ENCODE measurements at regions not wholly inside any gene's neighbourhood (a gene's known extent, or its start where the extent isn't known, plus 50 kb on each side); places are given as distances from the start of the nearest gene placed in this dataset.

DNA sequence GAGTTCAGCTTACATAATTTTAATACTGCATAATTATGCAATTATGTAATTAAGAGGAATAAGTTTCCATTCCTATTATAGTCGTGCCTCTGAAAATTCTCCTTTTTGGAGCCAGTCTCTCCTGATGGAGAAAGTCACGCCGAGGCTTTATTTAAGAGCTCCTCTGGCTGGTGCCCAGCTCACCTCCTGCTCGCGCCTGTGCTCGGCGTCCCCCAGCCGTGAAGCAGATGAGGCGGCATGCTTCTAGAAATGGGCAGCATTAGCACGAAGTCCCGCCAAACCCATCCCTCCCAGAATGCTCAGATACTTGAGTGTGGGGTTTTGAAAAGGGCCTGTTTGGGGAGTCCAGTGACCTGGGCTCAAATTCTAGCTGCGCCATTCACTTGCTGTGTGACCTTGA is 153.0 kb downstream of the PHETA1 start:
- Histone ChIP-seq H3K36me3 (ENCODE audit: control insufficient read depth in 2 of 4, insufficient read depth in 4 of 4, low read length in 3 of 4) (no peaks in the 10 kb centered on the region), H3K4me3 (ENCODE audit: extremely low read depth in 1 of 4, insufficient read depth in 2 of 4, low read depth in 3 of 4, low read length in 4 of 4) (no peak overlapping the region), H4K8ac (ENCODE audit: extremely low read depth, insufficient read depth, low read length) (no peak overlapping the region), H3K18ac (ENCODE audit: extremely low read depth, low read length) (no peak overlapping the region), H2BK12ac (ENCODE audit: low read depth, low read length) (no peak overlapping the region), H2BK20ac (ENCODE audit: low read length) (no peak overlapping the region), H3K9me3 (ENCODE audit: insufficient read depth in 2 of 2, low read depth in 1 of 2, low read length in 1 of 2) (no peaks in the 10 kb centered on the region), H3K56ac (replicated peaks; ENCODE audit: insufficient read length, low read depth, low read length) (no peak overlapping the region), H3K79me2 (ENCODE audit: control insufficient read depth in 1 of 2, insufficient read depth in 2 of 2, low read length in 2 of 2) (no peaks in the 10 kb centered on the region), H2BK120ac (replicated peaks; ENCODE audit: low read depth, low read length) (no peak overlapping the region), H3K9ac (replicated peaks in 1 of 4; ENCODE audit: extremely low read depth in 1 of 4, low read depth in 3 of 4, low read length in 3 of 4) (no peak overlapping the region), H3K79me1 (ENCODE audit: low read depth, low read length) (no peaks in the 10 kb centered on the region), H3K23me2 (ENCODE audit: low read depth, low read length) (no peaks in the 10 kb centered on the region), H2BK15ac (ENCODE audit: low read length) (no peak overlapping the region), H4K5ac (ENCODE audit: insufficient read length, low read depth, low read length) (no peak overlapping the region), H2AFZ (ENCODE audit: low read length) (no peak overlapping the region), H2BK5ac (ENCODE audit: low read depth, low read length) (no peak overlapping the region), H3K23ac (ENCODE audit: insufficient read length) (no peak overlapping the region), H3K27ac (ENCODE audit: low read depth, low read length) (no peak overlapping the region), H3K27me3 (replicated peaks in 1 of 4; ENCODE audit: control insufficient read depth in 3 of 4, extremely low read depth in 1 of 4, insufficient read depth in 3 of 4, low read length in 3 of 4) (no peaks in the 10 kb centered on the region), H3K4ac (replicated peaks; ENCODE audit: insufficient read length, low read depth, low read length) (no peak overlapping the region), H4K91ac (replicated peaks; ENCODE audit: insufficient read length, low read length) (no peak overlapping the region), H4K20me1 (replicated peaks in 1 of 2; ENCODE audit: control insufficient read depth in 1 of 2, insufficient read depth in 2 of 2, low read length in 2 of 2) (peaks cover 3% of the 10 kb centered on the region in 2 experiments), H3K4me1 (replicated peaks in 1 of 4; ENCODE audit: control insufficient read depth in 3 of 4, insufficient read depth in 4 of 4, low read length in 3 of 4) (no peaks in the 10 kb centered on the region; a peak in 1 of 7 replicates), H2AK5ac (ENCODE audit: low read depth, low read length) (no peak overlapping the region), H3K4me2 (ENCODE audit: insufficient read depth in 1 of 2, low read depth in 2 of 2, low read length in 2 of 2) (no peak overlapping the region), H3K14ac (ENCODE audit: insufficient read length) (no peak overlapping the region)
- FAIRE-seq (no peak), DNase-seq (ENCODE audit: low read depth in 1 of 2, low spot score in 2 of 2) (no peak)
- ChIA-PET POLR2A (ENCODE audit: partially characterized antibody) (no interaction called here), CTCF (ENCODE audit: partially characterized antibody) (interaction anchor here (0.6 to 1.8 kb wide), 5 partner anchors 14 to 464 kb away, joined by 3 to 7 read pairs (median 4); no protein-coding TSS in a partner anchor)
- WGBS, 2 experiments (ENCODE audit: extremely low coverage in 1 of 2, insufficient coverage in 1 of 2, insufficient read length in 1 of 2, insufficient replicate concordance in 2 of 2, low coverage in 1 of 2, low lambda C conversion rate in 2 of 2, missing lambda C conversion rate in 1 of 2) = 90% methylated on average over 12 of the region's 12 CpGs; no CpG with 5 or more reads in 1 of the 2 experiments
- TF ChIP-seq RAD21 (IDR thresholded peaks at IDR 0.05 in 1 of 2, conservative IDR thresholded peaks at IDR 0.05 in 1 of 2; ENCODE audit: low read depth in 2 of 2, low read length in 2 of 2) = no peak
- TF ChIP-seq EGR1 (IDR thresholded peaks at IDR 0.05; ENCODE audit: borderline replicate concordance, low read depth, low read length) = no peak
- TF ChIP-seq KDM4A (IDR thresholded peaks at IDR 0.05; ENCODE audit: low read depth, low read length, severe bottlenecking) = no peak
- TF ChIP-seq, protein P1, sequence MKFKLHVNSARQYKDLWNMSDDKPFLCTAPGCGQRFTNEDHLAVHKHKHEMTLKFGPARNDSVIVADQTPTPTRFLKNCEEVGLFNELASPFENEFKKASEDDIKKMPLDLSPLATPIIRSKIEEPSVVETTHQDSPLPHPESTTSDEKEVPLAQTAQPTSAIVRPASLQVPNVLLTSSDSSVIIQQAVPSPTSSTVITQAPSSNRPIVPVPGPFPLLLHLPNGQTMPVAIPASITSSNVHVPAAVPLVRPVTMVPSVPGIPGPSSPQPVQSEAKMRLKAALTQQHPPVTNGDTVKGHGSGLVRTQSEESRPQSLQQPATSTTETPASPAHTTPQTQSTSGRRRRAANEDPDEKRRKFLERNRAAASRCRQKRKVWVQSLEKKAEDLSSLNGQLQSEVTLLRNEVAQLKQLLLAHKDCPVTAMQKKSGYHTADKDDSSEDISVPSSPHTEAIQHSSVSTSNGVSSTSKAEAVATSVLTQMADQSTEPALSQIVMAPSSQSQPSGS (IDR thresholded peaks at IDR 0.05; ENCODE audit: low read length) = no peak
- no peak for TF ChIP-seq RBBP5 (IDR thresholded peaks at IDR 0.05; ENCODE audit: borderline replicate concordance, low read depth, low read length)
- TF ChIP-seq RNF2 (IDR thresholded peaks at IDR 0.05; ENCODE audit: borderline replicate concordance, low read depth, low read length, missing control alignments, poor library complexity, severe bottlenecking) = no peak
- TF ChIP-seq CTBP2 (IDR thresholded peaks at IDR 0.05; ENCODE audit: borderline replicate concordance, insufficient read depth, insufficient read length, low read length) = no peak
- no peak for TF ChIP-seq ZNF274 (IDR thresholded peaks at IDR 0.05; ENCODE audit: borderline replicate concordance, extremely low read depth, low read length)
- no peak for TF ChIP-seq USF2 (IDR thresholded peaks at IDR 0.05; ENCODE audit: low read length)
- TF ChIP-seq POU5F1 (IDR thresholded peaks at IDR 0.05; ENCODE audit: low read depth, low read length) = no peak
